H1 (cell line): ENCODE measurements at regions not wholly inside any gene's neighbourhood (a gene's known extent, or its start where the extent isn't known, plus 50 kb on each side); places are given as distances from the start of the nearest gene placed in this dataset.

Source experiments
- CEBPB ChIP-seq: IDR thresholded peaks from 2 replicates; pipeline ENCODE4 v1.6.1; 2012; ENCODE audit warnings: low read depth, low read length
- CHD2 ChIP-seq: IDR thresholded peaks from 2 replicates; pipeline ENCODE4 v1.6.1; 2012; ENCODE audit warnings: low read length, improper control_type of control experiment
- CTCF ChIP-seq, 3 experiments: IDR thresholded peaks; 1 replicate in 2 of 3; 2 replicates in 1 of 3; pipeline versions ENCODE4 v1.5.1 to v1.6.1; 2011; ENCODE audit warnings: low read length in 3 of 3, mild to moderate bottlenecking in 3 of 3, inconsistent platforms in 2 of 3, low read depth in 1 of 3, moderate library complexity in 1 of 3; ENCODE audit not compliant: insufficient read depth in 1 of 3; ENCODE audit errors: control extremely low read depth in 1 of 3
- PHF8 ChIP-seq: fragments of 200-600 bp; sonication (generic); conservative IDR thresholded peaks from 2 replicates; pipeline ENCODE4 v1.7.1; 2012; ENCODE audit warnings: low read depth, mild to moderate bottlenecking, inconsistent platforms, low read length, moderate library complexity
- POLR2A ChIP-seq, 2 experiments: IDR thresholded peaks; 1 replicate in 1 of 2; 2 replicates in 1 of 2; pipeline ENCODE4 v1.6.1; 2011; ENCODE audit warnings: low read depth in 2 of 2, low read length in 2 of 2, mild to moderate bottlenecking in 2 of 2; ENCODE audit errors: control extremely low read depth in 1 of 2
- YY1 ChIP-seq: IDR thresholded peaks from 2 replicates; pipeline ENCODE4 v1.6.1; 2011; ENCODE audit warnings: low read depth, mild to moderate bottlenecking, low read length

GRCh38 chr14:89486505-89486904, 69.5 kb upstream of the FOXN3 start:
- TF ChIP-seq PHF8, result no peak
- TF ChIP-seq CTCF (IDR thresholded peaks at IDR 0.05; ENCODE audit: control extremely low read depth in 1 of 3, insufficient read depth in 1 of 3, low read depth in 1 of 3, low read length in 3 of 3), result no peak
- no peak for TF ChIP-seq CHD2
- no peak for TF ChIP-seq POLR2A (IDR thresholded peaks at IDR 0.05; ENCODE audit: control extremely low read depth in 1 of 2, low read depth in 2 of 2, low read length in 2 of 2)
- no peak for TF ChIP-seq YY1
- TF ChIP-seq CEBPB, result no peak
